ENCODE measurements at regions not wholly inside any gene's neighbourhood (a gene's known extent, or its start where the extent isn't known, plus 50 kb on each side); places are given as distances from the start of the nearest gene placed in this dataset.
A peak's percentile ranks its signal among the peaks of the same experiment; 100 is the strongest.

DNA sequence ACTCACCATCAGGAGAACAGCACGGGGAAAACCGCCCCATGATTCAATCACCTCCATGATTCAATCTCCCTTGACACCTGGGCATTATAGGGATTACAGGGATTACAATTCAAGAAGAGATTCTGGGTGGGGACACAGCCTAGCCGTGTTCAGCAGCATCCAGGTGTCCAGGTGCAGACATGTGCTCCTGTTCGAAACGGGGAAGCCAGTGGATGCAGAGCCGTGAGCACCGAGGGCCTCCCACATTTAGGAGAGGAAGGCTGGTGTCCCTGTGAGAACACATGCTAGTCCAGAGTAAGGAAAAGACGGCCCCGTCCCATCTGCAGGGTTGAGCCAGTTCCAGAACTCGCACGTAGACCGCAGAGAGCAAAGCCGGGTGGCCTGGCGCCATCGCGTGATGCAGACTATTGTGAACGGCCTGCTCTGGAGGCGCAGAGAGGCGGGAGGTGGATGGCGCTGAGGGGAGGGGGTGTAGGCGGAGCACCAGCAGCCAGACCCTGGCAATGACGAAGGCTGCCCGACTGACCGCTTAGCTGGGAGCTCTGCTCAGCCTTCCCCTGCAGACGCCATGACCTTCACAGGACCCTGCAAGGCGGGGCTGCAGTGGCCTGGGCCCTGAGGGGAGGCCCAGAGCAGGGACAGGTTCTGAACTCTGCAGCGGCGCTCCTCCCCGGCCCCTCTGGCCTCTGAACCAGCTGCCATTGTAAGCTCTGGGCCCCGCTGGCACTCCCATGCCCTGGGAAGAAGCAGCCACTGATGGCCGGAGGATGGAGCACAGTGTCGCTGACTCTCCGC is 141.6 kb upstream of the TCERG1L start:
- H3K4me1 ChIP-seq, result no peaks in the 10 kb centered on the region
- H3K9me3 ChIP-seq, result no peaks in the 10 kb centered on the region
- H3K27ac ChIP-seq, result no peak overlapping the region
- no peaks in the 10 kb centered on the region for H3K27me3 ChIP-seq
- TF ChIP-seq POLR2A (IDR thresholded peaks at IDR 0.05), result no peak
- TF ChIP-seq, protein P1, sequence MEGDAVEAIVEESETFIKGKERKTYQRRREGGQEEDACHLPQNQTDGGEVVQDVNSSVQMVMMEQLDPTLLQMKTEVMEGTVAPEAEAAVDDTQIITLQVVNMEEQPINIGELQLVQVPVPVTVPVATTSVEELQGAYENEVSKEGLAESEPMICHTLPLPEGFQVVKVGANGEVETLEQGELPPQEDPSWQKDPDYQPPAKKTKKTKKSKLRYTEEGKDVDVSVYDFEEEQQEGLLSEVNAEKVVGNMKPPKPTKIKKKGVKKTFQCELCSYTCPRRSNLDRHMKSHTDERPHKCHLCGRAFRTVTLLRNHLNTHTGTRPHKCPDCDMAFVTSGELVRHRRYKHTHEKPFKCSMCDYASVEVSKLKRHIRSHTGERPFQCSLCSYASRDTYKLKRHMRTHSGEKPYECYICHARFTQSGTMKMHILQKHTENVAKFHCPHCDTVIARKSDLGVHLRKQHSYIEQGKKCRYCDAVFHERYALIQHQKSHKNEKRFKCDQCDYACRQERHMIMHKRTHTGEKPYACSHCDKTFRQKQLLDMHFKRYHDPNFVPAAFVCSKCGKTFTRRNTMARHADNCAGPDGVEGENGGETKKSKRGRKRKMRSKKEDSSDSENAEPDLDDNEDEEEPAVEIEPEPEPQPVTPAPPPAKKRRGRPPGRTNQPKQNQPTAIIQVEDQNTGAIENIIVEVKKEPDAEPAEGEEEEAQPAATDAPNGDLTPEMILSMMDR (IDR thresholded peaks at IDR 0.05), result no peak
- H3K36me3 ChIP-seq, result no peaks in the 10 kb centered on the region
- H3K4me3 ChIP-seq, result peak overlapping the region in 1 of 4 donors; percentile 32
- DNase-seq, result peak in 1 of 3 donors; percentile 12

DNA sequence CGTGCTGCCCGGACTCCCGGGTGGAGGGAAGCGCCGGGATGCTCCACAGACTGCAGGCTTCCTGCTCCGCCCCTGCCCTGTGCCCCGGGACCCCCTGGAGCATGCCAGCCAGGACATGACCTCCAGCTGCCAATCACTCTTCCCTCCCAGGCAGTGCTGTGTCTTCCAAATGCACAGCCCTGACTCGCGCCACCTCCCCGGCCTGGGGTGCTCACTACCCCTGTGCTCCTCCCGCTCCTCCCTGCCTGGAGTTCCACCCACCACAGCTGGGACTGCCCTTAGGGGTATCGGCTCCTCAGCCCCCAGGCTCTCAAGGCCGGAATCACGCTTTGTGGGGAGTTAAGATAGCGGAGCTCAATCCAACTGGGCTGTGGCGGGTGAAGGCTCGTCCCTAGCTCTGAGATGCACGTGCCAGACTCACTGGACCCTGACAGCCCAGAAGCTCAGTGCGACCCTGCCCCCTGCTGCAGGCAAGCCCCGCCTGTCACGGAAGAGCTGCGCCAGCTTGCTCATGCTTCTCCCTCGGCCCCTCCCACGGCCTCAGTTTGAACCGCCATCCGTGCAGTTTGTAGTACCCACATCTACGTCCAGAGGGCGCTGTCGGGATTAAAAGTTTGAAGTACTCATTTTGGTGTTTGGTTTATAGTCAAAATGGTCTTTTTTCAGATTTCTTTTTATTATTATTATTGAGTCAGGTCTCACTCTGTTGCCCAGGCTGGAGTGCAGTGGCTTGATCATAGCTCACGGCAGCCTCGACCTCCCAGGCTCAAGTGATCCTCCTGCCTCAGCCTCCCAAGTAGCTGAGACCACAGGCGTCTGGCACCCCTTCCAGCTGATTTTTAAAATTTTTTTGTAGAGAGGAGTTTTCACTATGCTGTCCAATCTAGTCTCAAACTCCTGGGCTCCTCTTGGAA is 142.5 kb upstream of the TCERG1L start:
- peak overlapping the region in 1 of 4 donors; percentile 32 for H3K4me3 ChIP-seq

DNA sequence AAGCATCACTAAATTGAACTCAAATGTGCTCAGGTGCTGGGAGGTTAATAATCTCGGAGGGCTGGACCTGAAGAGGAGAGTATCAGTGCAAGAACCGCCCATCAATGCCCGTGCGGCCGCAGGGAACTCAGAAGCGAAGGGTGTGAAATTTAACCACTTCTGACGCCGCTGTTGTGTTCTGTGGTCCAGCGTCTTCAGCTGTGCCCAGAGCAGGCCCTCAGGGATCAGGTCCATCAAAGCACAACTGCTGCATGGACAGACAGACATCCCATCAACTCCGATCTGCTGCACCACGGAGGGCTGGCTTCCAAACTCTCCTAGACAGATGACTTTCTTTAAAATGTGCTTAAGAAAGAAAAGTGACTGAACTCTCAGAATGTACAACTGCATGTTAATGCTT is 144.9 kb upstream of the TCERG1L start:
- no peaks in the 10 kb centered on the region for H3K27me3 ChIP-seq
- no peak for DNase-seq

More for the DNA sequence above, 142.5 kb upstream of the TCERG1L start:
- Histone ChIP-seq H3K36me3 (no peaks in the 10 kb centered on the region), H3K27me3 (no peaks in the 10 kb centered on the region), H3K9me3 (no peaks in the 10 kb centered on the region), H3K27ac (no peak overlapping the region), H3K4me1 (no peaks in the 10 kb centered on the region)
- DNase-seq, result peak in 2 of 3 donors; percentile 25 to 58
- TF ChIP-seq POLR2A (IDR thresholded peaks at IDR 0.05), result no peak
- TF ChIP-seq, protein P1 (IDR thresholded peaks at IDR 0.05), result peak in 4 of 6 experiments; percentile 19 to 55 (median 46)

DNA sequence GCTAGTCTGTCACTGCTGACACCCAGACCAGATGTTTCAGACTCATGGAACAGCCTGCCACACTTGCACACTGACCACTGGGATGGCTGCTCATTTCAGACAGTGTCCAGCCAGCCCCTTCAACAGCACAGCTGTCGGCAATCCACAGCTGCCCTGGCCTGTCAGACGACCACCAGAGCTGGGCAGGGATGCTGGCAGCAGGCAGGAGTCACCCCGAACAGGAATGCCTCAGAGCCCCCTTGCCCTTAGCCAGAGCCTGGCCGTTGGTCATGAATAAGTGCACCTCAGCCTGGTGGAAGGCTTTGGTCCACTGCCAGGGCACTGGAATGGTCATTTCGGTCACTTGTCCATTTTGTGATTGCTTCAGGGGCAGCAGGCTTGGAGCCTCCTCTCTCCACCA is 149.6 kb upstream of the TCERG1L start:
- TF ChIP-seq, protein P1 (IDR thresholded peaks at IDR 0.05), result no peak
- no peak for TF ChIP-seq POLR2A (IDR thresholded peaks at IDR 0.05)
- no peak for DNase-seq
- H3K9me3 ChIP-seq, result no peaks in the 10 kb centered on the region
- no peaks in the 10 kb centered on the region for H3K4me1 ChIP-seq
- no peak overlapping the region for H3K27ac ChIP-seq
- H3K36me3 ChIP-seq, result no peaks in the 10 kb centered on the region
- H3K4me3 ChIP-seq, result no peak overlapping the region
- H3K27me3 ChIP-seq, result no peaks in the 10 kb centered on the region

More for the DNA sequence above, 144.9 kb upstream of the TCERG1L start:
- no peak overlapping the region for H3K4me3 ChIP-seq
- H3K27ac ChIP-seq, result no peak overlapping the region
- H3K36me3 ChIP-seq, result no peaks in the 10 kb centered on the region
- H3K9me3 ChIP-seq, result no peaks in the 10 kb centered on the region
- no peak for TF ChIP-seq POLR2A (IDR thresholded peaks at IDR 0.05)
- TF ChIP-seq, protein P1 (IDR thresholded peaks at IDR 0.05), result no peak
- no peaks in the 10 kb centered on the region for H3K4me1 ChIP-seq

DNA sequence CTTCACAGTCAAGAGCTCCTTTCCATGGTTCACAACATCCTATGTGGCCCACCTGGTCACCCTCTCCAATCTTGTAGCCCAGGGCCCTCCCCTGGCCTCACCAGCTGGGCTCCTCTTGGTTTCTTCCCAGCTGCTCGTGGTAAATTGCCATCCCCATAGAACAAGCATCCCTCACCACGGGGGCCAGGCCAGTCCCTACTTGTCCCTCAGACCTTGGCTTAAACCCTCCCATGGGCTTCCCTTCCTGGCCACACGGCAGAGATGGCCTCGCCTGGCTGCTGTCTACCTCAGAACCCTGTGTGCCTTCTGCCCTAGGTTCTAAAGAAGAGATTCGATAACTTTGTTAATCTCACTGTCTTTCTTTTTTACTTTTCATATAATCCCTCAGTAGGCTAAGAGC is 153.3 kb upstream of the TCERG1L start:
- no peak overlapping the region for H3K27ac ChIP-seq
- H3K27me3 ChIP-seq, result no peaks in the 10 kb centered on the region
- DNase-seq, result no peak
- TF ChIP-seq, protein P1 (IDR thresholded peaks at IDR 0.05), result no peak
- no peaks in the 10 kb centered on the region for H3K36me3 ChIP-seq
- H3K4me3 ChIP-seq, result no peak overlapping the region
- no peaks in the 10 kb centered on the region for H3K4me1 ChIP-seq
- H3K9me3 ChIP-seq, result no peaks in the 10 kb centered on the region

Measured in Peyer's patch (tissue), 4 donors.